OCI-LY7 (cell line): ENCODE measurements at regions not wholly inside any gene's neighbourhood (a gene's known extent, or its start where the extent isn't known, plus 50 kb on each side); places are given as distances from the start of the nearest gene placed in this dataset.

Experiments
- BruUV-seq: library from RNA; stranded (reverse); fragments of 400-500 nt; replicated peaks from 2 replicates; lab custom pipeline; 2021; lab: Mats Ljungman, UMichigan
- CTCF ChIA-PET: fragments of 300-600 bp; sonication (Branson Sonifier 250); formaldehyde crosslinking; loops from one replicate; lab custom pipeline; 2022; ENCODE audit warnings: antibody characterized with exemption; ENCODE audit not compliant: unreplicated experiment; lab: Charles Lee
- POLR2A ChIA-PET: fragments of 300-600 bp; sonication (Branson Sonifier 250); formaldehyde crosslinking; loops from one replicate; lab custom pipeline; 2022; ENCODE audit warnings: antibody characterized with exemption; lab: Charles Lee
- DNase-seq: peaks from one replicate; pipeline ENCODE4 v3.0.0-alpha.2; 2015; ENCODE audit warnings: low spot score
- H2AFZ ChIP-seq: fragments of 200-600 bp; sonication (generic), shearing (Covaris generic); 2 replicates; pipeline ENCODE4 v1.6.1; 2014; ENCODE audit warnings: mild to moderate bottlenecking, antibody characterized with exemption, low read length, moderate library complexity
- H3K27ac ChIP-seq: fragments of 200-600 bp; sonication (generic); 2 replicates; pipeline ENCODE4 v1.5.1; 2014; ENCODE audit warnings: mixed run types, low read depth, mild to moderate bottlenecking, moderate library complexity, low read length, inconsistent platforms; ENCODE audit not compliant: poor library complexity, severe bottlenecking
- H3K36me3 ChIP-seq: fragments of 200-600 bp; sonication (generic); 2 replicates; pipeline ENCODE4 v1.6.1; 2014; ENCODE audit warnings: mild to moderate bottlenecking, antibody characterized with exemption, low read length, moderate library complexity, mixed read lengths; ENCODE audit not compliant: insufficient read depth
- H3K4me1 ChIP-seq: fragments of 200-600 bp; sonication (generic); 2 replicates; pipeline ENCODE4 v1.5.1; 2014; ENCODE audit warnings: mild to moderate bottlenecking, low read length; ENCODE audit not compliant: insufficient read depth, poor library complexity, severe bottlenecking
- H3K4me2 ChIP-seq: fragments of 200-600 bp; sonication (generic); 2 replicates; pipeline ENCODE4 v1.6.1; 2014; ENCODE audit warnings: mild to moderate bottlenecking, low read length
- H3K4me3 ChIP-seq: fragments of 200-600 bp; sonication (generic); 2 replicates; pipeline ENCODE4 v1.5.1; 2014; ENCODE audit warnings: mild to moderate bottlenecking, low read depth, low read length; ENCODE audit not compliant: poor library complexity, severe bottlenecking
- H3K79me2 ChIP-seq: fragments of 200-600 bp; sonication (generic); 2 replicates; pipeline ENCODE4 v1.6.1; 2016; ENCODE audit warnings: low read depth, mild to moderate bottlenecking, low read length, moderate library complexity, mixed read lengths; ENCODE audit not compliant: insufficient read depth
- H3K9me2 ChIP-seq: fragments of 200-600 bp; sonication (generic); 2 replicates; pipeline ENCODE4 v1.6.1; 2016; ENCODE audit warnings: mild to moderate bottlenecking, low read length, mixed read lengths; ENCODE audit not compliant: insufficient read depth
- H3K9me3 ChIP-seq: fragments of 200-600 bp; sonication (generic); 2 replicates; pipeline ENCODE4 v1.6.1; 2014; ENCODE audit warnings: mild to moderate bottlenecking, mixed run types, low read length, mixed read lengths
- H4K20me1 ChIP-seq: fragments of 200-600 bp; sonication (generic); 2 replicates; pipeline ENCODE4 v1.6.1; 2014; ENCODE audit warnings: mild to moderate bottlenecking, antibody characterized with exemption, low read length, moderate library complexity, mixed read lengths; ENCODE audit not compliant: insufficient read depth
- EZH2phosphoT487 ChIP-seq: fragments of 200-600 bp; sonication (generic); IDR thresholded peaks from 2 replicates; pipeline ENCODE4 v1.6.1; 2018; ENCODE audit warnings: low read depth, borderline replicate concordance, mild to moderate bottlenecking, mixed run types, antibody characterized with exemption, low read length, moderate library complexity, mixed read lengths
- intact Hi-C: fragments of 100-400 bp; cut with micrococcal nuclease; formaldehyde crosslinking; loops from one replicate; pipeline ENCODE4 v1.10.0; 2022; ENCODE audit not compliant: unreplicated experiment
- TF ChIP-seq, protein P1 (sequence below): fragments of 200-600 bp; sonication (generic); conservative IDR thresholded peaks from 2 replicates; pipeline ENCODE4 v1.5.1; 2014; ENCODE audit warnings: mild to moderate bottlenecking, antibody characterized with exemption, low read length, moderate library complexity, mixed read lengths

DNA sequence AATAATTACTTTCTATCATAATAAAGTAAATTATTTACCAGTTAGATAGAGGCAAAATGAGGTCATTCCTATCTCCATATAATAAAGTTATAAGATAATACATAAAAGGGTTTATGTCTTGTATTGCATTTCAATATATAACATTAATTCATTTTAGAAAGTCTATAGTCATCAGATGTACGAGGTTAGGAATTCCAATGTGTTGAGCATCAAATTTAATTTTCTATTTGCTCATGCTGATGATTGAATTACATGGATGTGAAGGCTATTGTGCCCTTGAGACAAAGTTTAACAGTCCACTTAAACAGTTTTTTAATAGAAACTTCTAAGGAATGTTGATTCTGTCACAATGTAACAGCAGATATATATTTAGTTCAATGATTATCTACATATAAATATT is 678.3 kb upstream of the LRRN3 start:
- Histone ChIP-seq H2AFZ (no peak overlapping the region), H3K4me3 (no peak overlapping the region), H4K20me1 (no peaks in the 10 kb centered on the region), H3K4me2 (no peak overlapping the region), H3K9me2 (no peaks in the 10 kb centered on the region), H3K36me3 (no peaks in the 10 kb centered on the region), H3K79me2 (no peaks in the 10 kb centered on the region), H3K27ac (no peak overlapping the region), H3K4me1 (no peaks in the 10 kb centered on the region), H3K9me3 (no peaks in the 10 kb centered on the region)
- DNase-seq: no peak
- no TSS peak for BruUV-seq
- POLR2A ChIA-PET: no interaction called here
- intact Hi-C loops: no loop called here
- TF ChIP-seq, protein P1, sequence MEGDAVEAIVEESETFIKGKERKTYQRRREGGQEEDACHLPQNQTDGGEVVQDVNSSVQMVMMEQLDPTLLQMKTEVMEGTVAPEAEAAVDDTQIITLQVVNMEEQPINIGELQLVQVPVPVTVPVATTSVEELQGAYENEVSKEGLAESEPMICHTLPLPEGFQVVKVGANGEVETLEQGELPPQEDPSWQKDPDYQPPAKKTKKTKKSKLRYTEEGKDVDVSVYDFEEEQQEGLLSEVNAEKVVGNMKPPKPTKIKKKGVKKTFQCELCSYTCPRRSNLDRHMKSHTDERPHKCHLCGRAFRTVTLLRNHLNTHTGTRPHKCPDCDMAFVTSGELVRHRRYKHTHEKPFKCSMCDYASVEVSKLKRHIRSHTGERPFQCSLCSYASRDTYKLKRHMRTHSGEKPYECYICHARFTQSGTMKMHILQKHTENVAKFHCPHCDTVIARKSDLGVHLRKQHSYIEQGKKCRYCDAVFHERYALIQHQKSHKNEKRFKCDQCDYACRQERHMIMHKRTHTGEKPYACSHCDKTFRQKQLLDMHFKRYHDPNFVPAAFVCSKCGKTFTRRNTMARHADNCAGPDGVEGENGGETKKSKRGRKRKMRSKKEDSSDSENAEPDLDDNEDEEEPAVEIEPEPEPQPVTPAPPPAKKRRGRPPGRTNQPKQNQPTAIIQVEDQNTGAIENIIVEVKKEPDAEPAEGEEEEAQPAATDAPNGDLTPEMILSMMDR: no peak
- TF ChIP-seq EZH2phosphoT487: no peak
- CTCF ChIA-PET: no interaction called here

DNA sequence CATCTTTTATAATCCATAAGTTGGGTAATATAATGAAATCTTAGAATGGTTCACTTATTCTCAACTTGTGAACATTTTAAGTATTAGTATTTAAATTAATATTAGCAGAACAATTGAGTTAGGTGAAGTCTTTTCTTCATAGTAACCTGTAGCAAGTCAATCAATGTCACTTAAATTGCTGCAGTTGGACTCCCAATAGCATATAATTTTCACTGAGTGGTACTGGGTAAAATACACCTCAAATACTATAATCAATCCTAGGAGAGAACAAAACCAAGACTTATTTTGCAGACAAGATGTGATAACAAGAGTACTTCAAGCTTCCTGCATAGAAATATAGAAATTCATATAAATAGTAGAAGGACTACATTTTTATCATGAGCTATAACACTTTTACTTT is 677.9 kb upstream of the LRRN3 start:
- ChIA-PET CTCF (no interaction called here), POLR2A (no interaction called here)
- DNase-seq: no peak
- TF ChIP-seq EZH2phosphoT487: no peak
- TF ChIP-seq, protein P1: no peak
- Histone ChIP-seq H3K4me1 (no peaks in the 10 kb centered on the region), H3K9me2 (no peaks in the 10 kb centered on the region), H4K20me1 (no peaks in the 10 kb centered on the region), H3K36me3 (no peaks in the 10 kb centered on the region), H3K4me3 (no peak overlapping the region), H3K27ac (no peak overlapping the region), H3K79me2 (no peaks in the 10 kb centered on the region), H3K4me2 (no peak overlapping the region), H3K9me3 (no peaks in the 10 kb centered on the region), H2AFZ (no peak overlapping the region)
- no TSS peak for BruUV-seq
- intact Hi-C loops: no loop called here

GRCh38 chr7:110417611-110418010 is 673.3 kb upstream of the LRRN3 start:
- POLR2A ChIA-PET: interaction anchor here (0.6 to 1.0 kb wide), 4 partner anchors 28 to 1945 kb away, joined by 3 to 4 read pairs (median 4); no protein-coding TSS in a partner anchor
- H3K4me2 ChIP-seq: no peak overlapping the region

More at GRCh38 chr7:110417611-110418010, 673.3 kb upstream of the LRRN3 start:
- CTCF ChIA-PET: no interaction called here
- Histone ChIP-seq H3K9me3 (no peaks in the 10 kb centered on the region), H3K4me1 (no peaks in the 10 kb centered on the region), H3K27ac (no peak overlapping the region), H2AFZ (no peak overlapping the region), H3K9me2 (no peaks in the 10 kb centered on the region), H3K4me3 (no peak overlapping the region), H3K36me3 (no peaks in the 10 kb centered on the region), H3K79me2 (no peaks in the 10 kb centered on the region), H4K20me1 (no peaks in the 10 kb centered on the region)
- intact Hi-C loops: no loop called here
- no peak for TF ChIP-seq EZH2phosphoT487
- TF ChIP-seq, protein P1: no peak
- DNase-seq: no peak
- no TSS peak for BruUV-seq
